Stimulated activated CD8-positive, alpha-beta memory T cell treated with anti-CD3 and anti-CD28 coated beads, Interleukin-4, amount 100 ng/mL, for 4 hours (primary cell): ENCODE measurements at regions not wholly inside any gene's neighbourhood (a gene's known extent, or its start where the extent isn't known, plus 50 kb on each side); places are given as distances from the start of the nearest gene placed in this dataset.

Experiments
- DNase-seq, 2 donors: peaks; one replicate each; pipeline ENCODE4 v3.0.0-alpha.2; 2020; ENCODE audit warnings: low read depth in 2 of 2, low spot score in 1 of 2

DNA sequence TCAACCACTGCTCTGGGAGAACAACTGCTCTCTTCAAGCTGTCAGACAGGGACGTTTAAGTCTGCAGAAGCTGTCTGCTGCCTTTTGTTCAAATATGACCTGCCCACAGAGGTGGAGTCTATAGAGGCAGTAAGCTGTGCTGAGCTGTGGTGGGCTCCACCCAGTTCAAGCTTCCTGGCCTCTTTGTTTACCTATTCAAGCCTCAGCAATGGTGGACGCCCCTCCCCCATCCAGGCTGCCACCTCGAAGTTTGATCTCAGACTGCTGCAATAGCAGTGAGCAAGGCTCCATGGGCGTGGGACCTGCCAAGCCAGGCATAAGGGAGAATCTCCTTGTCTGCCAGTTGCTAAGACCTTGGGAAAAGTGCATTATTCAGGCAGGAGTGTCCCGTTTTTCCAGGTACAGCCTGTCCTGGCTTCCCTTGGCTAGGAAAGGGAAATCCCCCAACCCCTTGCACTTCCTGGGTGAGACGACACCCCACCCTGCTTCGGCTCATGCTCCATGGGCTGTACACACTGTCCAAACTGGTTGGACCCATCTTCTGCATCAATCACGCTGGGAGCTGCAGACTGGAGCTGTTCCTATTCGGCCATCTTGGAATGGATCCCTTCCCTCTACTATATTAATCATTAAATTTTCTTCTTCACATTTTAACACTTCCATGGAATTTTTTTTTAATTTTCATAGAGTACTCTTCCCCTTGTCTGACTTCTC lies 167.0 kb upstream of the UBE2E2 start:
- DNase-seq, result no peak

DNA sequence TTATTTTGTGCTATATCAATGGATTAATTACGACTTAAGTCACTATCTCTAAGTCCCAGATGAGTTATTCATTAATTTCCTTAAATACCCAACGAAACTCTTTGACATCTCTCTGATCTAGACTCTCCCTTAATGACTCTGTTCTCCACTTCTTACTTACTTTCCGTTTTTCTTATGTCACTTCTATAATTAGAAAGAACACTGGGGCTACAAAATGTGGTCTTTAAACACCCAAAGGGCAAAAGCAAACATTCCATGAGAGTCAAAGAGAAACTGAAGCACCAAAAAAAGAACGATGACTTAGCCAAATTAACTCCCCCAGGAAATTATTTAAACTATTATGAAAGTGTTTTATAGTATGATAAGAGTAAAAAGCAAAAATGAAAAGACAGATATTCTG lies 166.4 kb upstream of the UBE2E2 start:
- no peak for DNase-seq

DNA sequence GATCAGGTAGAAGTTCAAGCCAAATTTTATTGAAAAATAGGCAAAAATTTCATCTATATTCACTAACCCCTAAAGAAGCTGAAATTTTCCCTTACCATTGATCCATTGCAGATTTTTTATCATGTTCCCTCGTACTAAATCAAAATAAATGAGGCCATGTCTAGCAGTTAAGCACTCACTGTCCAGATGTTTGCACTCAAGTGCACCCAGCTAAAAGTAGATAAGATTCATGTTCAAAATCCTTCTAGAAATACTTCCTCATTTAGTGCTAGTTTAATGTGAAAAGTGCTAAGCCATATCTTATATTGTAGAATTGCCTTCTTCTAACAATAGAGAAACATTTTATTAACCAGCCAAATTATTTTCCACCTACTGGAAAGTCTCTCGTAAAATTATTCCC lies 164.7 kb upstream of the UBE2E2 start:
- no peak for DNase-seq

DNA sequence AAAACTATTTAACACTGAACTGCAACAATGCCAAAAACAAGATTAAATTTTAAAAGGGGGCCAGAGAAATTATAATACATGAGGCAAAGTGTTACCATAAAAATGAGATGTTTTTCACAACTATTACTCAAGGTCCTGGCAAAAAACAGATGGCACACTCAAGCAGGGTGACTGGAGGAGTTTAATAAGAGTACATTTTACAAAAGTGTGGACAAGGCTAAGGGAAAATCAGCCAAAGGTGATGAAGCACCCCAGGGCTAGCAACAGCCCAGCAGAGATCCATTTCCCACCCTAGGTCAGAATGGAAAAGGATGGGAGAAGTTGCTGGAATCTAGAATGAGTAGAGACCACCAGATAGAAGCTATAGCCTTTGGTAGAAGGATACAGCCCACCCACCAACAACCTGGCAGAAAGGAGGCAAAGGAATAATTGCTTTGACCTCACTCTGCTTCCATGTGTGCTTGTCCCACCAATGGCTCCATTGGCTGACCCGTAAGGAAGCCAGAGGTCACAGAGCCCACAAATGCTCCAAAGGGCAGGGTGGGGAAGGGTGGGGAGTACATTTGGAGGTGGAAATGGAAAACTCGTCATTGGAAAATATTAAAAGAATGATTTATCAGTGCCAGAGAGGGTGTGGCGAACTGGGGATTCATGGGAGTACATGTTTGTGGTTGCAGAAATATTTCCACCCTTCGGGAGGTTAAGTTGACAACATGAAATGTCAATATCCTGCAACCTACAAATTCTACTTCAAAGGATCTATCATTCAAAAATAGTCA lies 161.0 kb upstream of the UBE2E2 start:
- no peak for DNase-seq

DNA sequence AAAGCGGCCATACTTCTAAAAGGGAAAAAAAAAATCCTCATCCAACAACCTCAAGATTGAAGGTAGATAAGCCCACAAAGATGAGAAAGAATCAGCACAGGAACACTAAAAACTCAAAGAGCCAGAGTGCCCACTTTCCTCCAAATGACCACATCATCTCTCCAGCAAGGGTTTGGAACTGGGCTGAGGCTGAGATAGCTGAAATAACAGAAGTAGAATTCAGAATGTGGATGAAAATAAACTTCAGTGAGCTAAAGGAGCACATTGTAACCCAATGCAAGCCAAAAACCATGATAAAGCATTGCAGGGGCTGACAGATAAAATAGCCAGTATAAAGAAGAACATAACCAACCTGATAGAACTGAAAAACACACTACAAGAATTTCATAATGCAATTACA lies 158.7 kb upstream of the UBE2E2 start:
- DNase-seq, result no peak

DNA sequence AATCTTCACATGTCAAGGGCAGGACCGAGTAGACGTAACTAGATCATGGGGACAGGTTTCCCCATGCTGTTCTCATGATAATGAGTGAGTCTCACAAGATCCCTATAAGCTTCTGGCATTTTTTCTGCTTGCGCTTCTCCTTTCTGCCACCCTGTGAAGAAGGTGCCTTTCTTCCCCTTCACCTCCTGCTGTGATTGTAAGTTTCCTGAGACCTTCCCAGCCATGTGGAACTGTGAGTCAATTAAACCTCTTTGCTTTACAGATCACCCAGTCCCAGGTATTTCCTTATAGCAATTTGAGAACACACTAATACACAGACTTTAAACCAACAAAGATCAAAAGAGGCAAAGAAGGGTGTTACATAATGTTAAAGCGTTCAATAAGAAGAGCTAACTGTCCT lies 156.6 kb upstream of the UBE2E2 start:
- no peak for DNase-seq

DNA sequence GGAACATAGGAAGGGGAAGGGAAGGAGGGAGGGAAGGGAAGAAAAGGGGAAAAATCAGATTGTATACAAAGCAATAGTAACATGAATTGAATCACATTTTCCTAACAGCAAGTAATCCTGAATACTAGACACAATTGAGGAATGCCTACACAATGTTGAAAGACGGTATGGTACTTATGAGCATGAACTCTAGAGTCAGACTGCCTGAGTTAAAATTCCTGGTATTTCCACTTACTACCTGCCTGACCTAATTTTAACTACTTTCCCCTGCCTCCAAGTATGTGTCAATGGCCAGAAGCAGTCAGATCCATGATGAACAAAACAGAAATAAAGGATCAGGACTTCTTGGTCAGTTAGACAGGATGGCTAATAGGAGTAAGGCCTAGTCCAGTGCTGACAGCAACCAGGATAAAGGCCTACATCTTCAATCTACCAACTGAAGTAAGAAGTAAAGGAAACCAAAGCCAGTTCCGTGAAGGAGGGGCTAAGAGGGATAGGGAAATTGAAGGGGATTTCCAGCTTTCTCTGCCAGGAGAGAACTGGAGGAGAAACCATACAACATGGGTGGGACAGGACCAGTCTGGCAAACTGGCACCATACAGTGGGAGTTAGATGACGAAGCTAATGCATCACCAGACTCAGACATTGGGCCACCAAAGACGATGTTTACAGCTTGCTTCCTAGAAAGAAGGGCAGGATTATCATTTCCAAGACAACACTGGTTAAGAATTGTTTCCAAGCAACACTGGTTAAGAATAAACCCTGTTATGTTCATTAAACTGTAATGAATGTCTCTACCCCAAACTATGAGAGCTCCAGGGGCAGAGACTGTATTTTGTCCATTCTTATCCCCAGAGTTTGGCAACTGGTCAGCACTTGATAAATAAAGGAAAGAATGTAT lies 151.6 kb upstream of the UBE2E2 start:
- no peak for DNase-seq

DNA sequence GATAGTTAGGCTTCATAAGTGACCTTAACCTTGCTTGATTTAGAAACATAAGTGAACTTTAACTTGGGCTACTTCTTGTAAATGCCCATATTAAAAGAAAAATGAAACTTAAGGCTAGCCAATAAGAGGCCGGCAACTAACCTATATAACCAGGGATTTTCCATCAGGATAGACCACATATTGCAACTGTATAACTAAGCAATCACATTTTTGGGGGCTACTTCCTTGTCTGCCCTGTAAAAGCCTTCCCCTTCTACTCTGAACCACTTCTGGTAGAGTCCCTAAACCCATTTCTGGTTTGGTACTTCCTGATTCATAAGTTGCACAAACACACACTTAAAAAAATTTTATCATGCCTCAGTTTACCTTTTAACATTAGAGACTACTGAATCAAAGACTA lies 150.9 kb upstream of the UBE2E2 start:
- no peak for DNase-seq

DNA sequence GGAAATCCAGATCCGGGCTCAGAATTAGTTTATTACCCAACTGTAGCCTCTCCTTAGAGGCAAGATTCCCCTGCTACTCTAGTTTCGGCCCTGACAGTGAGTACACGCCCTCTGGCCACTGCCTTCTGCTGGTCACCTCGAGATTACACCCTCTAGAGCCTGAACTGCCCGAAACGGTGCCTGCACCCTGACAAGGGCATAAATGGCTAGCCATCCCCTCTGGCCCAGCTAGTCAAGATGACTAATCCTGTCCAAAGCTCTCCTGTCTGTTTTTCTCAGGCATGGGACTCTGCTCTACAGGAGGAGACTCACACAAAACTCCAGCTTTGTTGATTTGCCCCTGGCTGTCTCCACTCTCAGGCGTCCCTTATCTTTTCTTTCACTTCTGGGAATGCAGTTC lies 150.5 kb upstream of the UBE2E2 start:
- DNase-seq, result no peak

DNA sequence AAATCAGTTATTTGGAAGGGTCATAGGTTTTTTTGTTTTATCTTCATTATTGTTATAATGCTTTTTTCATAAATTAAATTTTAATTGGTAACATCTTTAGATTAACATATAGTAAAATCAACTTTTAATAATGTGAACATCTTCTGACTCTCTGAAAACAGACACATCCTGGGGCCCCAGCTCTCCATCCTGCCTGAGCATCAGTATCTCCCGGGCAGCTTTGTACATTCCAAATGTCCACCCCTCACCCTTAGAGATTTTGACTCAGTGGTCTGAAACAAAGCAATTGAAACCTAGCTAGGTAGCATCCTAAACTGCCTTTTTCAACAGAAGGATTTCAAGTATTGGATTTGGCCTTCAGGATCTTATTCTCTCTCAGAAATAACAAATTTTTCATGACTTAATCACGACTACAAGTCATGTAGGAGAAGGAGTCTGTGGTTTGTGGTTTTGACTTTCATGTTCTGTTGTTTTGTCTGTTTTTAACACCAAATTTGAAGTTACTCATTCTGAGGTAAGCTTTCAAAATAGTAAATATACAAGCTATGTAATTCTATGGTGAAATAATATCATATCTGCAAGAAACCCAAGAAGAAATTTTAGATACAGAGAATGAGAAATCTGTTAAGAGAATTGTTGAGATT lies 147.3 kb upstream of the UBE2E2 start:
- no peak for DNase-seq

DNA sequence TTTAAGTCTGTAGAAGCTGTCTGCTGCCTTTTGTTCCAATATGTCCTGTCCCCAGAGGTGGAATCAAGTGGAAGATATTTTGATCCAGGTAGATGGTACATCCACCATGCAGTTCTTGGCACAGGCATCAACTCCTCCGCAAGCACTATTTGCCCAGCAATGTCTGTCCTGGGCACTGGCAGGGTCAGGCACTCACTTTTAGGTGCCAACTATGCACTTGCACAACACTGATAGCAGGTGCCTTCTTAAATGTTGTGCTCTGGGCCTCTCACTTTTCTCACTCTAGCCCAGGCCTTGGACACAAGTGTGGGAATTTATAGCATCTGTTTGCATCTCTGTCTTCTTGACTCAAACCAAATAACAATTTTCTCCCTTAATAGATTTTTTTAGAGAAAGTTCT lies 140.5 kb upstream of the UBE2E2 start:
- DNase-seq, result no peak

DNA sequence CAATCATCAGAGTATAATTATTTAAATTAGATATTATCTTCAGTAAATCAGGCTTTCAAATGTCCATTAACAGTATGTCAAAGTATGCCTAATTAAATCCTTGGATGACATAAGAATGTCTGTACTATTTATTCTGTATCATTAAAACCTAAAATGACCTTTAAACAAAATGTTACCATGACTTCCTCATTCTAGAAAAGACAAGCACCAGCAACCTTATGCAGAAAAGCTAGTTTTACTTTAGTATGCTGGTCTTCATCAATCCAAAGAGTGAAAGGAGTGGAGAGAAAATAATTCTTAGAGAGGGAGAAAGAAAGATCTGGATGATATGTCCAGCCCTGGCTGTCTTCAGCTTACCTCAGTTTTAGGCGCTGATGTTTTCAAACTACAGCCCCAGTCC lies 140.1 kb upstream of the UBE2E2 start:
- DNase-seq, result no peak

DNA sequence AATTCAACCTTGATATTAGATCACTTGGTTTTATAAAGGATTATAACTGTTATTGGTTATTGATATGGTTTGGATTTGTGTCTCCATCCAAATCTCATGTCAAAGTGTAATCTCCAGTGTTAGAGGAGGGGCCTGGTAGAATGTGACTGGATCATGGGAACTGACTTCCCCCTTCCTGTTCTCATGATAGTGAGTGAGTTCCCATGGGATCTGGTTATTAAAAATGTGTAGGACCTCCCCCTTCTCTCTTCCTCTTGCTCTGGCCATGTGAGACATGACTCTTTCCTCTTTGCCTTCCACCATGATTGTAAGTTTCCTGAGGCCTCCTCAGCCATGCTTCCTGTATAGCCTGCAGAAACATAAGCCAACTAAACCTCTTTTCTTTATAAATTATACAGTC lies 136.0 kb upstream of the UBE2E2 start:
- DNase-seq, result no peak

DNA sequence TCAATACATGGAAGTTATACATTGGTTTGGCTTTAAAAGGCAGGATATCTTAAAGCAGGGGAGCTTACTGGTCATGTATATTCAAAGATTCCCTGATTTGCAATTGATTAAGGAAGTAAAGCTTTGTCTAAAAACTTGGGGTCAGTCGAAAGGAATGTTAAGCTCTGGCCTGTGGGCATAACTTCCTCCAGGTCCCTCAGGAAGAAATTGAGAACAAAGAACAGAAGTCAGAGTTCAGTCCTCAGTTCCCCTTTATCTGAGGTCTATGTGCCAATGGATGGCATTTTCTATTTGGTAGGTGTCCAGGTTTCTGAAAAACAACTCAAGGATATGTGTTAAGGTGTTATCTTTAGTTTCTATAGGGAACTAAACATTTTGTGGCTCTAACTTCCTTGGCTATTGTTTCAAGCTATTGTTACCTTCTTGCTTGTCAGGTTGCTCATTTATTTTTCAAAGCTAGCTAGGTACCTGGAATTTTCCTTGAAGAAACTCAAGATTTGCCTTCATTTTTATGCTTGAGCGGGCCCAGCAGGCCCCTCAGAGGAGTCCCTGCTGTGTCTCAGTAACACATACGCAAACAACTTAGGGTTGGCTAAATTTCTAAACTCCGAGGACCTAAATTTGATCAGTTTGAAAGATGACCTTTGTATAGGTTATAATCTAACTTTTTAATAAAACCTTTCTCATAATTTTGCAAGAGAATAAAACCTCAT lies 135.0 kb upstream of the UBE2E2 start:
- no peak for DNase-seq

DNA sequence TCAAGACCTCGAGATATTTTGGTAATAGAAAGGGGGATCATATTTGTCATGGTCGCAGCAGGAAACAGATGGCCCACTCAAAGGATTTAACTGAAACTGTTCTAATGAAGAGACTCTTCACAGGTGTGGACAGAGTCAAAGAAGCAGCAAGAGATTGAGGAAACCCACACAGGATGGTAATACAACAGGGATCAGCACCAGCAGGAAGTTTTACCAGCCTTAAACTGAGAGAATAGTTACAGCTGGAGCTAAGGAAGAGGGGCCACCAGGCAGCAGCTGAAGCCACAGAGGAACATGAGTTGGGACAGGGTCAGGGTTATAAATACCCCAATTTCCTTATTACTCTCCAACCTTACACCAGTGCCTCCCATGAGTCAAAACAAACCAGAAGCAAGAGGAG lies 131.8 kb upstream of the UBE2E2 start:
- no peak for DNase-seq

DNA sequence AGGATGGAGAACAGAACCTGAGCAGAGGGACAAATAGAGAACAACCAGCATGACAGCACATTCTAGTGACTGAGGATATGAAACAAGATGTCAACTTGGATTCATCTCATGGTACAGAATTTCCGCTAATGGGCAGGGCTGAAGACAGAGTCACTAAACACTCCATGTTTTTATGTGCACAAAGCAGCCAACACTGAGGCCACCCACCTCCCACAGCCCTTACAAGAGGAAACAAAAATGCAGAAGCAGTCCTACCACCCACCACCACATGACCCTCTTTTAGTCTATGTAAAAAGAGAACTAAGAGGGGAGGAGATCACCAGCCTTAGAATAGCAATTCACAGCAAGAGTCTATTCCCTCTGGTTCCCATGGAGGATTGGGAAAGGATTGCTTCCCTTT lies 131.4 kb upstream of the UBE2E2 start:
- DNase-seq, result no peak

DNA sequence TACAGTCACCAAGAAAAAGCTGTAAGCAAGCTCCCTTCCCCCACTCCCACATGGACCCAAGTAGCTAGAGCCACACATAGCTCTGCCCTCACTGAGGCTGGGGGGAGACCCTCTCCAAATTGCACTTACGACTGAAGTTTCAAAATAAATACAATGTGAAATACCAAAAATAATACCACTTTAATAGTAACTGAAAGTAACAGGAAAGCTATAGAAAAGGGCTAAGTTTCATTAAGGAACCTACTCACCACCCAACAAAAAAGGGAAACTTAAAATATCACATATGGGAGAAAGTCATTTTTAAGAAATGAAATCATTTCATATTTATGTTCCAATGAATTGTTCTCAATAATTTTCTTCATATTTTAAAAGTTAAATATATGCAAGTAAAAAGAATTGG lies 130.4 kb upstream of the UBE2E2 start:
- no peak for DNase-seq

DNA sequence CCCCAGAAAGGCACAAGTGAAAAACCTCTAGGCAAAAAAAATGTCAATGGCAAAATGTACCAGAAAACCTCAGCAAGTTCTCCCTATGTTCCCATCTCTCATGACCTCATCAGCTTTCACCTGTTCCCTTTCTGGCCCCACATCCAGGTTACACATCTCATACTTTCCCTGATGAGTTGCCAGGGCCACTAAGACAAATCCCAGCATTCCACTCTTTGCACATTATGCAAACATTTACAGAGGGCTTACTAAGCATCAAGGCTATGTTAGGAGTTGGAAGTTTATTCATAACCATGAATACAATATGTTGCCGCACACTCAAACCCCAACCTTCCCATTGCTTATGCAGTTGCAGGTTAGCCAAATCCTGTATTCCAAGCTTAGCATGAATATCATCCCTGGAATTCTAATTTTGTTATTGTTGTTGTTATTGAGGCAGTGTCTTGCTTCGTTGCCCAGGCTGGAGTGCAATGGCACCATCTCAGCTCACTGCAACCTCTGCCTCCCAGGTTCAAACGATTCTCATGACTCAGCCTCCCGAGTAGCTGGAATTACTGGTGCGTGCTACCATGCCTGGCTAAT lies 129.3 kb upstream of the UBE2E2 start:
- DNase-seq, result no peak

DNA sequence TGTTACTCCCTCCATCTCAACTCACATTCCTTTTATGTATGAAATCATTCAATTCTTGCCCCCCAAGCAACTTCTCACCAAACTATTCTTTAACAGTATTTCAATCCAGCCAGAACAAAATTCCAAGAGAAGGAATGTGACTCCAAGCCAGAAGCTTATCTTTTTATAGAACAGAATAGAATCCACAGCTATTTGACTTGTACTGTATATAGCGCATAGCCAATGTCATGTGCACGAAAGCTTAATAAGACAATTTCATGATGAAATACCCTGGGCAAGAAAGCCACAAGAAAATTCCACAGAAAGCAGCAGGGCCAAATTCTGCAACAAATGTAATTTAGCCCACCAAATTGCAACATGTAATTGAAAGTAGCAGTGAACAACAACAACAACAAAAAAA lies 127.6 kb upstream of the UBE2E2 start:
- DNase-seq, result no peak

DNA sequence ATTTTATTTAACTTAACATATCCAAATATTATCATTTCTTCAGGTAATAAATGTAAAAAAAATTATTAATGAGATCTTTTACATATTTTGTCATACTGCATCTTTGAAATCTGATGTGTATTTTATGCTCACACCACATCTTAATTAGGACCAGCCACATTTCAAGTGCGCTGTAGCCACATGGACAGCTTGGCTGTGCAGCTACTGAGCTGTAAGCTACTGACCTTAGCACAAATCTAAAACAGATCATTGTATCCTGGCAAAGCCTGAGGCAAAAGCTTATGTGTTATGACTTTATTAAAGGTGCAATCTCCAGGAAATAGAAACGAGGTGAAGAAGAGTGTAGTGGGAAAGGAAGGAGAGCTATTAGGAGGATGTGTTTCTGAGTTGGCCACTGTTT lies 126.7 kb upstream of the UBE2E2 start:
- no peak for DNase-seq
